NCI-H748 (cell line): ENCODE measurements at regions not wholly inside any gene's neighbourhood (a gene's known extent, or its start where the extent isn't known, plus 50 kb on each side); places are given as distances from the start of the nearest gene placed in this dataset.
"Not testable (repeated sequence)": the region's sequence is repeated elsewhere in the genome, so short reads cannot be mapped to it uniquely, and the experiment has no call there.

Experiments
- DNase-seq: peaks from one replicate; lab custom pipeline; 2025; ENCODE audit not compliant: unreplicated experiment; lab: John Stamatoyannopoulos, UW

DNA sequence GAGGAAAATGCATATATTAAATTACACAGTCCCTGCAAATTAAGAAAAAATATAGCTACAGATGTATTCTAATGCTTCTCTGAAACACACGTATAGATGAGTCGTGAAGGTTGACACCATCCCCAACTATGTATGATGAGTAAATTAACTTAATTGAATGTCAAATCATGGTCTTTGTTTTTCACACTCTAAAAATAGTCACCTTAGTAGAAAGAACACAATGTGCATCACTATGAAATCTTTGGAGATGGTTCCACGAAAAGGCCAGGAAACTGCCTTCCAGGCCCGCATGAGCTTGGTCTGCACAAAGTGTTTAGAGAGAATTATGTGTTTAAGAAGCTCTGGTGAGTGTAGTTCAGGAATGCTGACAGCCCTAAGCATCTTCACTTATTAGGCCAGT is 313.4 kb upstream of the IL12A start:
- DNase-seq = no peak

GRCh38 chr3:159679900-159680299 is 308.7 kb upstream of the IL12A start:
- no peak for DNase-seq

DNA sequence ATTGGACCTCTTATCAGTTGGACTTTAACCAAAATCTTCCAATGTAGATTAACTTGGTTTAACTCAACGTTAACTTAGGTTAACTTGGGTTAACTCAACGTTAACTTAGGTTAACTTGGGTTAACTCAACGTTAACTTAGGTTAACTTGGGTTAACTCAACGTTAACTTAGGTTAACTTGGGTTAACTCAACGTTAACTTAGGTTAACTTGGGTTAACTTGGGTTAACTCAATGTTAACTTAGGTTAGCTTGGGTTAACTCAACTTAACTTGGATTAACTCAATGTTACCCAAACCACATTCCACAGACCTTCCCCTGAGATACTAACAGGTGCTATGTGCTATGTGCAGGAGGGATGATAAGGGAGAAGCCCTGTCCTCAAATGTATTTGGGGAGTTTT is 306.9 kb upstream of the IL12A start:
- not testable (repeated sequence) for DNase-seq

GRCh38 chr3:159685801-159686200 is 302.8 kb upstream of the IL12A start:
- no peak for DNase-seq

- no peak for DNase-seq
Measured at GRCh38 chr3:159693226-159693625, 295.4 kb upstream of the IL12A start.

DNA sequence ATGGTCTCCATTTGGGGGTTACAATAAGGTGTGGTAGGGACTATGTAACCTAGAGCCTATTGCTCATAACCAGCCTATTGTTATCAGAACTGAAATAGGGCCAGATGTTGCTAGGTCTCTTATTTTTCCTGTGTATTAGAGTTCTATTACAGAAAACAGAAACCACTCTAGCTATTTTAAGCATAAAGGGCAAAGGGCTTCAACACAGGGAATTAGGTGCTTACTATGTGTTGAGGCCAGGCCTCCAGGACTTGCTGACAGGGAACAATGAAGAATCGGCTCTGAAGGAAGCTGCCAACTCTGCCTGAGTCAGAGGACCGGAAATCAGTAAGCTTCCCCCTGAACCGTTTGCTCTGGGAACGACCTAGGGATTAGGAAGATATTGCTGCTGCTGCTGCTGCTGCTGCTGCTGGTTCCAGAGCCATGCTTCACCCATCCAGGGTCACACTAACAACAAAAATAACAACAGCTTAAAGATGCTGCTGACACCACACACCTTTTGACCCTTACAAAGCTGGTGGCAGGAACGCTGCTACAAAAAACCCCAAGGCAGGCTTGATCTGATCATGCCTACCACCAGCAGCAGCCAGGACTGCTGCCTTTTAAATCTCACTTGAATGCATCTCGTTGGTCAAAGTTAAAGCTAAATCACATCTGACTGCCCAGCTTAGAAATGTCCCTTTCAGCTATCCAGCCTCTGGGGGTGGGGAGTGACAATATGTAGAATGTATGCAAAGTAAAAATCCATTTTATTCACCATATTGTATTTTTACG is 276.9 kb upstream of the IL12A start:
- DNase-seq = no peak

GRCh38 chr3:159721324-159721723 is 267.3 kb upstream of the IL12A start:
- DNase-seq = no peak

GRCh38 chr3:159723295-159723694 is 265.3 kb upstream of the IL12A start:
- DNase-seq = no peak

GRCh38 chr3:159724627-159725026 is 264.0 kb upstream of the IL12A start:
- no peak for DNase-seq

- DNase-seq = no peak
Measured at GRCh38 chr3:159726231-159726964, 262.2 kb upstream of the IL12A start.

DNA sequence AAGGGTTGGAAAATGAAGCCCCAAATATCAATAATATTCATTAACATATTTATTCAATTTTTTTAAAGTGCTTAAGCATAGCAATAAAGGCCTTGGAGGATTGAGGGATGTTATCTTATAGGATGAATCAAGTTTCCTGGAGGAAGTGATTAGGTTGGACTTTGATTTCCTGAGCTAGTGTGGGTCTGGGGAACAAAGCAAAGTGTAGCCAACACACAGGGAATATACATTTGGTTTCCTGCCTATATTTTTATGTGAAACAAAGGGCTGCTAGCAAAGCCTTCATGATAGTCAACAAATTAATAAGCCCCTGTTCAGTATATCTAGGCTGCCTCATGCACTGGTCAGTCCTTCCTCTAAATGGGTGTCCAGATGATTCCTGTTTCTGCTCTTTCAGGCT is 261.1 kb upstream of the IL12A start:
- DNase-seq = no peak

DNA sequence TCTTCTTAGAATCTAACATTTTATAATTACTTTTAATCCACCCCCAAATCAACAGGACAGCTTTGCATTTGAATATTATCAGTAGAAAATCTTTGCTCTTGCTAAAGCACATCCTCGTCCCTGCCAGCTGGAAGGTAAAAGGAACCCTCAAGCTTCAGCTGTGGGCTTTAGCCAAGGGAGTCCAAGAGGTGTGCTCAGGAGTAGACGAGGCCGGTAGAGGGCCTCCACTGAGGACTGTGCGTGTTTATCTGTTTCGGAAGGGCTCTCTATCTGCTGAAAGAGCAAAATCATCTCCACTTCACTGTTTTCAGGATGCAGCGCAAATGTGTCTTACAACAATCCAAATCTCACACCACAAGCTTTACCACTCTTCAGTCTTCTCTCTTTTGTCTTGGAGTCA is 257.4 kb upstream of the IL12A start:
- no peak for DNase-seq

DNA sequence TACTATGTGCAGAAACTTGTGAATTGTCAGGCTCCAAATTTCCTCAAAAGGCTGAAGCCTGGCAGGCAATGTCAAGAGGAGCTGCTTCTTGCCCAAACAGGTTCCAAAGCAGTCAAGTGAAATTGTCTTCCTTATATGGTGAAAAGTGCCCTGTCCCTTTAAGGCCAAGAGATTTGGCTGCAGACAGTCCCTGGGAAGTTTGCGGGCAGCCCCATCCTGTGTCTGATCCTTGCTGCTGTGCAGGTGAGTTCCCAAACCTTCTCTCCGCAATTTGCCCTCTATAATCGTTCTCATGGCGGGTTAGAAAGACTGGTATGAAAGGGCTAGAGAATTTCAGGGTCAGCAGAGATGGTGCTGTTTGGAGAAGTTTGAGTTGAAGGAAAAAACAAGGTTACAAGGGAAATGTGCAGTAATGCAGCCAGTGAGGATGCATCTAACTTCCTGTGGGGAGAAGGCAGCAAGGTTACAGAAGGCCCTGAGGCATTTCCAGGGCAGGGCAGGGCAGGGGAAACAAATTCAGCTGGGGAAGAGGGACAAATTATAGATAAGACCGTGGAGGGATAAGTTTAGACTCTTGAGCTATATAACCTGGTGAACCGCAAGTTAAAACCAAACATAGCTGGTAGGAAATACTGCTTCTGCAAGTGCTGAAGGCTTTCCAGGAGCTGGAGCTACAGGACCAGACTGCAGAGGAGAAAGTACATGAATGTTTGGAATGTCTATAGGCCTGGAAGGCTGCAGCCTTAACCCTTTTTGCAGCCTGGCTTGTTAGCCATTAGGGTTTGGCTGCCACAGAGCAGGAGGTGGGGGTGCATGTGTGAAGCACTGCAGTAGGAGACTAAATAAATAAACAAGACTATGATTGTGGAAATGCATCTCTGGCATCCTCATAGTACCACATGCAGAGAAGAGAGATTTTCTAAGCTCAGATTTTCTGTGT is 256.2 kb upstream of the IL12A start:
- DNase-seq = no peak

GRCh38 chr3:159733194-159733860 is 255.3 kb upstream of the IL12A start:
- DNase-seq = no peak

DNA sequence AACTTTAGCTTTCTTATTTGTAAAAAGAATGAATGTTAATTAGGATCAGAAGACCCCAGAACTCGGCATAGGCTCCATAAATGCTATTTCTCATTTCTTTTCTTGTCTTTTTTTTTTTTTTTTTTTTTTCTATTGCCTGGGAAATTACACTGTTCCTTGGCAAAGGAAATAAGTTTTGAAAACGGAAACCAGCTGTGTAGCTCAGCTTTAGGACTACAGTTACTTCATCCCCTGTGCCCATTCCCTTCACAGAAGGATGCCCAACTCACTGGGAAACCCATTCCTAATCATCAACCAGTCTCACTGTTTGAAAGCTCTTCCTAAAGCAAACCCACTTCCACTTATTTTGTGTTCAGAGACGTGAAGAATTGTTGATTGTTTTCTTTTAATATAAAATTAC is 254.0 kb upstream of the IL12A start:
- DNase-seq = no peak

DNA sequence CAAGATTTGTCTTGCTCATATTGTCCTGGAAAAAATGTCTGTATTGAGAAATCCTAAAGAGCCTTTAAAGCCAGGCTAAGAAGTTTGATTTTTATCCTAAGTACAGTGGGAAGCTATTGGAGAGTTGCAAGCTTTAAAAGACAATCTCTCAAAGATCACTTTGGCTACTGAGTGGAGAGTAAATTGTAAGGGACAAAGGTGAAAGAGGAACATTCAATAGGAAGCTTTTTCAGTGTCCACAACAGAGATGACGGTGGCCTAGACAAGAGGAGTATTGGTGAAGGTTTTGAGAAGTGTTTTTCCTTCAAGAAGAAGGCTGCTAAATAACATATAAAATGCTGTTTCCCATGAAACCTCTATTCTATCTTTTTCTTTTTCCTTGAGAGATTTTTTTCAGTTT is 249.5 kb upstream of the IL12A start:
- DNase-seq = no peak

- no peak for DNase-seq
Measured at GRCh38 chr3:159739969-159740368, 248.7 kb upstream of the IL12A start.

DNA sequence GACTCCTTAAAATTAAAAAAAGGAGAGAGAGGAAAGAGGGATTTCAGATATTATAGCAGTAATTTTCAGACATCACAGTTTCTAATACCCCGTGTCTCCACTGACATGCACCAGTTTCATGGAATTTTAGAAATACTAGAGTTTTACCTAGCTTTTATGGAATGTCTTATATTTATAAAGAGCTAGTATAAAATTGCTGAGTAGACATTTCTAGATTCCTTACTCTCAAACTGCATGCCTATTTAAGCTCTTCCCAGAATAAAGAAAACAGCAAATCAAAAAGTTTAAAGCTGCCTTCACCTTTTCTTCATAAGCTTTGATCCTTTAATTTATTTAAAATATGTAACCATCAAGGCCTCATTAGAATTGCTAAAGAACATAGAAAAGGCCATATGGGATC is 247.4 kb upstream of the IL12A start:
- no peak for DNase-seq

GRCh38 chr3:159748425-159748824 is 240.2 kb upstream of the IL12A start:
- DNase-seq = no peak

DNA sequence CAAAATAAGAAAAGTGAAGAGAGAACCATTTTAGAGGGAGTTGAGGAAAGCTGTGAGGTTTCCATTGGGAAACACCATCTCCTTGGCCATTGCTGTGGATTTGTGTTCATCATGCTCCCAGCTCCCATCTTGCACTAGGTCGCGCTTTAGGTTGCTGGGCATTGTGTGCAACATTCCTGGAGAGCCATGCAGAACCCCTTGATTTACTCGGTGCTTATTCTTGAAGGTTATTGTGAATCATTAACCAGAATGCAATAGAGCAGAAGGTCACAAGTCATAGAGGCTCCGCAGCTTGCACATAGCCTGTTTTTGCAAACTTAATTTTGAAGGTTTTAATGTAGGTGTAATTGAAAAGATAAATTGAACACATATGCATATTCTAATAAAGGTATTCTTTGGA is 239.2 kb upstream of the IL12A start:
- no peak for DNase-seq

DNA sequence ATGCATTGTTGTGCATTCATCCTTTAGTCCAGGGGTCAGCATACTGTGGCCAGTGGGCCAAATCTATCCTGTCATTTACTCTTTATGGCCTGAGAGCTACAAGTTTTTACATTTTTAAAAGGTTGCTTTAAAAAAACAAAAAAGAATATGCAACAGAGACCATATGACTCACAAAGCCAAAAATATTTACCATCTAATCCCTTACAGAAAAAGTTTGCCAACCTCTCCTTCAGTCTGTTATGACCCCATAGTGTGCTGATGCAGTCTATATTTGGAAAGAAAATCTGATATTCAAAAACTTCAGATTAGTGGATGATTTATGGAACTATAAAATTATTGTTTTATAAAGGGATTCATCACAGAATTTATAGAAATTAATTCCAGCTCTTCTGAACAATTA is 237.5 kb upstream of the IL12A start:
- DNase-seq = no peak
